Neural progenitor cell (in vitro differentiated cells): ENCODE measurements at regions not wholly inside any gene's neighbourhood (a gene's known extent, or its start where the extent isn't known, plus 50 kb on each side); places are given as distances from the start of the nearest gene placed in this dataset.

Source experiments
- DNase-seq: peaks from one replicate; pipeline ENCODE4 v3.0.0-alpha.2; 2016; ENCODE audit warnings: low spot score
- H2AFZ ChIP-seq: fragments of 200-600 bp; sonication (generic); replicated peaks from 2 replicates; pipeline ENCODE4 v1.6.1; 2016; ENCODE audit warnings: antibody characterized with exemption
- H3F3A ChIP-seq: fragments of 200-600 bp; sonication (generic); 2 replicates; pipeline ENCODE4 v1.6.1; 2016; ENCODE audit warnings: antibody characterized with exemption, low read depth
- H3K27ac ChIP-seq: fragments of 200-600 bp; sonication (generic); 2 replicates; pipeline ENCODE4 v1.5.1; 2016; ENCODE audit warnings: mild to moderate bottlenecking
- H3K27me3 ChIP-seq: fragments of 200-600 bp; sonication (generic); 2 replicates; pipeline ENCODE4 v1.6.1; 2016; ENCODE audit warnings: mild to moderate bottlenecking, moderate library complexity
- H3K36me3 ChIP-seq: fragments of 200-600 bp; sonication (generic); 2 replicates; pipeline ENCODE4 v1.5.1; 2016
- H3K4me1 ChIP-seq: fragments of 200-600 bp; sonication (generic); 2 replicates; pipeline ENCODE4 v1.6.1; 2016; ENCODE audit warnings: mixed run types
- H3K4me2 ChIP-seq: fragments of 200-600 bp; sonication (generic); 2 replicates; pipeline ENCODE4 v1.6.1; 2016
- H3K4me3 ChIP-seq: fragments of 200-600 bp; sonication (generic); 2 replicates; pipeline ENCODE4 v1.5.1; 2016
- H3K79me2 ChIP-seq: fragments of 200-600 bp; sonication (generic); 2 replicates; pipeline ENCODE4 v1.6.1; 2016; ENCODE audit warnings: low read depth
- H3K9ac ChIP-seq: fragments of 200-600 bp; sonication (generic); 2 replicates; pipeline ENCODE4 v1.6.1; 2016
- H3K9me3 ChIP-seq: fragments of 200-600 bp; sonication (generic); 2 replicates; pipeline ENCODE4 v1.5.1; 2016; ENCODE audit warnings: low read depth
- H4K20me1 ChIP-seq: fragments of 200-600 bp; sonication (generic); 2 replicates; pipeline ENCODE4 v1.6.1; 2016; ENCODE audit warnings: low read depth
- H3K27ac Mint-ChIP-seq: 3 replicates; pipeline ENCODE4 v1.8.0; 2021; ENCODE audit warnings: mixed read lengths
- H3K27me3 Mint-ChIP-seq: 2 replicates; pipeline ENCODE4 v1.8.0; 2022; ENCODE audit warnings: low read depth, mild to moderate bottlenecking, inconsistent platforms, moderate library complexity, mixed read lengths; ENCODE audit not compliant: insufficient read depth
- H3K36me3 Mint-ChIP-seq: 3 replicates; pipeline ENCODE4 v1.8.0; 2021; ENCODE audit warnings: mixed read lengths
- H3K4me1 Mint-ChIP-seq: 3 replicates; pipeline ENCODE4 v1.8.0; 2021; ENCODE audit warnings: mixed read lengths
- H3K4me3 Mint-ChIP-seq: 3 replicates; pipeline ENCODE4 v1.8.0; 2021; ENCODE audit warnings: mild to moderate bottlenecking, moderate library complexity, mixed read lengths
- H3K9me3 Mint-ChIP-seq: 3 replicates; pipeline ENCODE4 v1.8.0; 2020; ENCODE audit warnings: mixed read lengths
- CTCF ChIP-seq: fragments of 200-600 bp; sonication (generic); IDR thresholded peaks from 2 replicates; pipeline ENCODE4 v1.5.1; 2017; ENCODE audit warnings: antibody characterized with exemption, mild to moderate bottlenecking
- EZH2 ChIP-seq: fragments of 200-600 bp; sonication (generic); IDR thresholded peaks from 2 replicates; pipeline ENCODE4 v1.6.1; 2017; ENCODE audit warnings: antibody characterized with exemption, mild to moderate bottlenecking, moderate library complexity
- EZH2phosphoT487 ChIP-seq: fragments of 200-600 bp; sonication (generic); IDR thresholded peaks from 2 replicates; pipeline ENCODE4 v1.6.1; 2017; ENCODE audit warnings: antibody characterized with exemption

DNA sequence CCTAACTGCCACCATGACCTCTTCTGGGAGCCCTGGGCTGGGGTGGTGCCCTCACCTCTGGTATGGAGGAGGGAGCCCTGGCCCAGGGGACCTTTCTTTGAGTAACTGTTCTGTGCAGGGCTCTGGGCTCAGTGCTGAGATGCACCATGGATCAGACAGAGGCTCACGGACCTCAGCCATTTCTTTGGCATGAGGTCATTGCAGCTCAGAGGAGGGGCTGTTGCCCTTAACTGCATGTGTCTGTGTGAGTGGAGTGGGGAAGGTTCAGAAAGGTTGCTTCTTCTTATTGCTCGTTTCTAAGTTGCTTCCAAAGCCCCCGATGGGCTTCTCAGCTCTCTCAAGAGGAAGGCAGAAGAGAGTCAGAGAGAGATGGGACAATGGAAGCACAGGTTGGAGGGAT is 233.9 kb downstream of the RPS24 start:
- Mint-ChIP-seq H3K27ac (no peak overlapping the region), H3K27me3 (peaks cover 9% of the 10 kb centered on the region), H3K36me3 (peaks cover 3% of the 10 kb centered on the region), H3K9me3 (peaks cover 7% of the 10 kb centered on the region), H3K4me1 (peaks cover 7% of the 10 kb centered on the region), H3K4me3 (no peak overlapping the region)
- Histone ChIP-seq H3K9ac (no peak overlapping the region), H3K4me1 (no peaks in the 10 kb centered on the region), H3K4me2 (no peak overlapping the region), H3K36me3 (no peaks in the 10 kb centered on the region), H3K27me3 (no peaks in the 10 kb centered on the region), H3F3A (no peaks in the 10 kb centered on the region), H3K4me3 (no peak overlapping the region), H3K27ac (no peak overlapping the region), H3K79me2 (no peaks in the 10 kb centered on the region), H2AFZ (no peak overlapping the region), H3K9me3 (no peaks in the 10 kb centered on the region), H4K20me1 (no peaks in the 10 kb centered on the region)
- no peak for DNase-seq
- TF ChIP-seq EZH2 (no peak), CTCF (no peak), EZH2phosphoT487 (no peak)

GRCh38 chr10:78269060-78269459 is 235.4 kb downstream of the RPS24 start:
- H3K9me3 Mint-ChIP-seq = peaks cover 7% of the 10 kb centered on the region
- peaks cover 11% of the 10 kb centered on the region for H3K27me3 Mint-ChIP-seq
- TF ChIP-seq EZH2phosphoT487 = no peak
- no peak for TF ChIP-seq CTCF
- no peak for TF ChIP-seq EZH2
- H3K4me1 Mint-ChIP-seq = peaks cover 4% of the 10 kb centered on the region
- no peak overlapping the region for H3K4me3 Mint-ChIP-seq
- Histone ChIP-seq H3K79me2 (no peaks in the 10 kb centered on the region), H3K9ac (no peak overlapping the region), H3K36me3 (no peaks in the 10 kb centered on the region), H3F3A (no peaks in the 10 kb centered on the region), H3K4me2 (no peak overlapping the region), H3K27me3 (no peaks in the 10 kb centered on the region), H3K9me3 (no peaks in the 10 kb centered on the region), H3K4me1 (no peaks in the 10 kb centered on the region), H3K4me3 (no peak overlapping the region), H4K20me1 (no peaks in the 10 kb centered on the region), H3K27ac (no peak overlapping the region), H2AFZ (no peak overlapping the region)
- H3K27ac Mint-ChIP-seq = no peak overlapping the region
- H3K36me3 Mint-ChIP-seq = peaks cover 3% of the 10 kb centered on the region
- no peak for DNase-seq

DNA sequence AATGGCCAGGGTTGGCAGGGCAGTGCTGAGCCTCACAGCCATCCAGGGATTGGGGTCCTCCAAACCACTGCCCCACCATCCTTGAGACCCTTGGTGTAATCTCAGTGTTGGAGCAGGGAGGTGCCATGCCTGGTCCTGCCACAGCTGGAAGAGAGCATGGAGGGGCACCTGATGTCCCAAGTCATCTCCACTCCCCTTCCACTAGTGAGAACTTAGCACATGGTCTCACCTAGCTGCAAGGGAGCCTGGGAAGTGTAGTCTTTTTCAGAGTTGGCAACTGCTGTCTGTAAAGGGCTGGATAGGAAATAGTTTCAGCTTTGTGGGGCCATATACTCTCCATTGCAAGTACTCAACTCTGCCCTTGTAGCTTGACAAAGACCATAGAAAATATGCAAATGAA is 238.7 kb downstream of the RPS24 start:
- H3K4me3 Mint-ChIP-seq = no peak overlapping the region

More for the DNA sequence above, 238.7 kb downstream of the RPS24 start:
- no peak overlapping the region for H3K27ac ChIP-seq
- H3K4me1 Mint-ChIP-seq = peaks cover 8% of the 10 kb centered on the region
- no peak for TF ChIP-seq EZH2
- TF ChIP-seq EZH2phosphoT487 = no peak
- no peak for TF ChIP-seq CTCF
- no peak overlapping the region for H2AFZ ChIP-seq
- no peak overlapping the region for H3K27ac Mint-ChIP-seq
- H3K27me3 Mint-ChIP-seq = peaks cover 11% of the 10 kb centered on the region
- no peaks in the 10 kb centered on the region for H3K79me2 ChIP-seq
- H3K36me3 Mint-ChIP-seq = peaks cover 3% of the 10 kb centered on the region
- no peaks in the 10 kb centered on the region for H3K36me3 ChIP-seq
- H3K27me3 ChIP-seq = no peaks in the 10 kb centered on the region
- no peak overlapping the region for H3K4me2 ChIP-seq
- no peak overlapping the region for H3K4me3 ChIP-seq
- no peak overlapping the region for H3K9ac ChIP-seq
- H3K9me3 Mint-ChIP-seq = peaks cover 7% of the 10 kb centered on the region
- H4K20me1 ChIP-seq = no peaks in the 10 kb centered on the region
- DNase-seq = no peak
- peaks cover 5% of the 10 kb centered on the region for H3F3A ChIP-seq
- no peaks in the 10 kb centered on the region for H3K9me3 ChIP-seq
- peaks cover 7% of the 10 kb centered on the region for H3K4me1 ChIP-seq
